ENCODE measurements at regions not wholly inside any gene's neighbourhood (a gene's known extent, or its start where the extent isn't known, plus 50 kb on each side); places are given as distances from the start of the nearest gene placed in this dataset.

- TF ChIP-seq, protein P1, sequence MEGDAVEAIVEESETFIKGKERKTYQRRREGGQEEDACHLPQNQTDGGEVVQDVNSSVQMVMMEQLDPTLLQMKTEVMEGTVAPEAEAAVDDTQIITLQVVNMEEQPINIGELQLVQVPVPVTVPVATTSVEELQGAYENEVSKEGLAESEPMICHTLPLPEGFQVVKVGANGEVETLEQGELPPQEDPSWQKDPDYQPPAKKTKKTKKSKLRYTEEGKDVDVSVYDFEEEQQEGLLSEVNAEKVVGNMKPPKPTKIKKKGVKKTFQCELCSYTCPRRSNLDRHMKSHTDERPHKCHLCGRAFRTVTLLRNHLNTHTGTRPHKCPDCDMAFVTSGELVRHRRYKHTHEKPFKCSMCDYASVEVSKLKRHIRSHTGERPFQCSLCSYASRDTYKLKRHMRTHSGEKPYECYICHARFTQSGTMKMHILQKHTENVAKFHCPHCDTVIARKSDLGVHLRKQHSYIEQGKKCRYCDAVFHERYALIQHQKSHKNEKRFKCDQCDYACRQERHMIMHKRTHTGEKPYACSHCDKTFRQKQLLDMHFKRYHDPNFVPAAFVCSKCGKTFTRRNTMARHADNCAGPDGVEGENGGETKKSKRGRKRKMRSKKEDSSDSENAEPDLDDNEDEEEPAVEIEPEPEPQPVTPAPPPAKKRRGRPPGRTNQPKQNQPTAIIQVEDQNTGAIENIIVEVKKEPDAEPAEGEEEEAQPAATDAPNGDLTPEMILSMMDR (IDR thresholded peaks at IDR 0.05; ENCODE audit: low read length): no peak
- no peak for TF ChIP-seq EZH2 (IDR thresholded peaks at IDR 0.05; ENCODE audit: borderline replicate concordance, low read length)
Observed at GRCh38 chr9:103985077-103985476, 109.0 kb upstream of the SMC2 start.
